Nephron (organoid): ENCODE measurements at regions not wholly inside any gene's neighbourhood (a gene's known extent, or its start where the extent isn't known, plus 50 kb on each side); places are given as distances from the start of the nearest gene placed in this dataset.

Experiments used
- H3K27ac Mint-ChIP-seq, 3 experiments: 2 replicates each; pipeline ENCODE4 v1.8.0; 2020; ENCODE audit warnings: mixed read lengths in 3 of 3, mild to moderate bottlenecking in 2 of 3, moderate library complexity in 1 of 3
- H3K27me3 Mint-ChIP-seq: 2 replicates; pipeline ENCODE4 v1.8.0; 2021; ENCODE audit warnings: low read depth, mild to moderate bottlenecking, moderate library complexity, mixed read lengths
- H3K36me3 Mint-ChIP-seq: 2 replicates; pipeline ENCODE4 v1.8.0; 2020; ENCODE audit warnings: low read depth, mixed read lengths
- H3K4me1 Mint-ChIP-seq: 2 replicates; pipeline ENCODE4 v1.8.0; 2020; ENCODE audit warnings: mixed read lengths
- H3K4me3 Mint-ChIP-seq, 3 experiments: 2 replicates each; pipeline ENCODE4 v1.8.0; 2020; ENCODE audit warnings: mild to moderate bottlenecking in 3 of 3, mixed read lengths in 3 of 3, moderate library complexity in 2 of 3
- H3K9me3 Mint-ChIP-seq: 2 replicates; pipeline ENCODE4 v1.8.0; 2020; ENCODE audit warnings: mixed read lengths
- TF ChIP-seq, protein P1 (sequence below), 3 experiments: fragments of 200-600 bp; sonication (generic); IDR thresholded peaks; one replicate each; pipeline ENCODE4 v1.5.0; 2021; ENCODE audit warnings: antibody characterized with exemption in 3 of 3; ENCODE audit not compliant: unreplicated experiment in 3 of 3

DNA sequence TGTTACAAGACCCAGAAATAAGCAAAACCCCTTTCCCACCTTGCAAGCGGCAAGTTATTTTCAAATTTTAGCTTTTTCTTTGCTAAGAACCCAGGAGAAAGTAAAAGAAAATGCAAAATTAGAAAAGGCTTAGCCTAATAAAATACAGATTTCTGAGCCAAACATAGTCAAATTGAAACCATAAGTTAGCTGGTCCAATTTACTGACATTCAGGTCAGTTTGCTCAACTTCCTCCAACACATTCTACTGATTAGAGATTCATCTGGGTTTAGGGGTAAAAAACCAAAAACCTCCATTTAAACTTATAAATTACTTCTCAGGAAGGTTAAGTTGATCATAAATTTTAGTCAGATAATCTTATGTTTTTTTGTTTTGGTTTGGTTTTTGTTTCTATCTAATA, 701.8 kb upstream of the CXADR start:
- Mint-ChIP-seq H3K27ac (no peak overlapping the region), H3K36me3 (no peaks in the 10 kb centered on the region), H3K4me1 (peaks cover 11% of the 10 kb centered on the region), H3K4me3 (no peak overlapping the region), H3K27me3 (no peaks in the 10 kb centered on the region), H3K9me3 (peaks cover 7% of the 10 kb centered on the region)
- TF ChIP-seq, protein P1, sequence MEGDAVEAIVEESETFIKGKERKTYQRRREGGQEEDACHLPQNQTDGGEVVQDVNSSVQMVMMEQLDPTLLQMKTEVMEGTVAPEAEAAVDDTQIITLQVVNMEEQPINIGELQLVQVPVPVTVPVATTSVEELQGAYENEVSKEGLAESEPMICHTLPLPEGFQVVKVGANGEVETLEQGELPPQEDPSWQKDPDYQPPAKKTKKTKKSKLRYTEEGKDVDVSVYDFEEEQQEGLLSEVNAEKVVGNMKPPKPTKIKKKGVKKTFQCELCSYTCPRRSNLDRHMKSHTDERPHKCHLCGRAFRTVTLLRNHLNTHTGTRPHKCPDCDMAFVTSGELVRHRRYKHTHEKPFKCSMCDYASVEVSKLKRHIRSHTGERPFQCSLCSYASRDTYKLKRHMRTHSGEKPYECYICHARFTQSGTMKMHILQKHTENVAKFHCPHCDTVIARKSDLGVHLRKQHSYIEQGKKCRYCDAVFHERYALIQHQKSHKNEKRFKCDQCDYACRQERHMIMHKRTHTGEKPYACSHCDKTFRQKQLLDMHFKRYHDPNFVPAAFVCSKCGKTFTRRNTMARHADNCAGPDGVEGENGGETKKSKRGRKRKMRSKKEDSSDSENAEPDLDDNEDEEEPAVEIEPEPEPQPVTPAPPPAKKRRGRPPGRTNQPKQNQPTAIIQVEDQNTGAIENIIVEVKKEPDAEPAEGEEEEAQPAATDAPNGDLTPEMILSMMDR (IDR thresholded peaks at IDR 0.05; ENCODE audit: unreplicated experiment in 3 of 3) = no peak

GRCh38 chr21:16811970-16812369, 700.9 kb upstream of the CXADR start:
- peaks cover 4% of the 10 kb centered on the region for H3K9me3 Mint-ChIP-seq
- peaks cover 11% of the 10 kb centered on the region for H3K4me1 Mint-ChIP-seq
- no peak overlapping the region for H3K27ac Mint-ChIP-seq
- H3K36me3 Mint-ChIP-seq = no peaks in the 10 kb centered on the region
- H3K27me3 Mint-ChIP-seq = no peaks in the 10 kb centered on the region
- H3K4me3 Mint-ChIP-seq = no peak overlapping the region
- TF ChIP-seq, protein P1 (IDR thresholded peaks at IDR 0.05; ENCODE audit: unreplicated experiment in 3 of 3) = no peak

DNA sequence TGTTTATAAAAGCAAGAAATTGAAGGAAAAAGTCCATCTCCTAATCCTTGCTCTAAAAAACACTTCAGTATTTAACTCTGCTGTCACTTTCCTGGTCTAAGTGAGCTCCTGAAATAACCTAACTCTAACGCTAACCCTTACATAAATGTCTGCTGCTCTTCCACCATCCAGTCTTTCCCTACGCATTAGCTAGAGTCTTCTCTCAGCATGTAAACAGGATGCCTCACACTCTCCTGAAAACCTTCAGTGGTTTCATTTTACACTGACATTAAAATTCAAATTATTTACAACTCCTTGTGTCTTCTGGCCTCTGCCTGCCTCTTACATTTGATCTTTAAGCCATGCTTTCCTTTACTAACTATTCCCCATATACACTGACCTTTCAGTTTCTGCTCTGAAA, 697.6 kb upstream of the CXADR start:
- no peaks in the 10 kb centered on the region for H3K9me3 Mint-ChIP-seq
- H3K27me3 Mint-ChIP-seq = no peaks in the 10 kb centered on the region
- no peaks in the 10 kb centered on the region for H3K36me3 Mint-ChIP-seq
- TF ChIP-seq, protein P1 (IDR thresholded peaks at IDR 0.05; ENCODE audit: unreplicated experiment in 3 of 3) = no peak
- H3K27ac Mint-ChIP-seq = peak overlapping the region; percentile 16 to 31 (median 17)
- no peak overlapping the region for H3K4me3 Mint-ChIP-seq
- peaks cover 11% of the 10 kb centered on the region for H3K4me1 Mint-ChIP-seq

GRCh38 chr21:16821588-16821987, 691.3 kb upstream of the CXADR start:
- Mint-ChIP-seq H3K4me1 (no peaks in the 10 kb centered on the region), H3K27ac (no peak overlapping the region), H3K27me3 (no peaks in the 10 kb centered on the region), H3K4me3 (no peak overlapping the region), H3K9me3 (peaks cover 4% of the 10 kb centered on the region), H3K36me3 (no peaks in the 10 kb centered on the region)
- TF ChIP-seq, protein P1 (IDR thresholded peaks at IDR 0.05; ENCODE audit: unreplicated experiment in 3 of 3) = no peak

DNA sequence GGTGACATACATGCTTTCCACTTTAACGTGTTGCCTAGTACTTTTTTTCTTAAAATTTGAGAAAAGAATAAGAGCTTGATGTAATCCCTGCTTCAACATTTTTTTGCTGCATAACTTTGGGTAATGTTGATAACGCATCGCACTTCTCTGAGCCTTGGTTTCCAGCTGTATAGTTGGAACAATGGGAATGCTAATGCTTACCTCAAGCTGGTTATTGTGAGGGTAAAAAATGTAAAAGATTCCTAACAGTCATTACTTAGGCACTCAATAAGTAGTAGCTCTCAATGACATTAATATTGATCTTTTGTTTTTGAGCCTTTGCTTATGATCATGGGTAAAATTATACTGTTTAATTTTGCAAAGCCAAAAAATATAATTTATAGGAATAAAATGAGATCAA, 683.3 kb upstream of the CXADR start:
- Mint-ChIP-seq H3K4me3 (no peak overlapping the region), H3K36me3 (no peaks in the 10 kb centered on the region), H3K27ac (no peak overlapping the region), H3K4me1 (peaks cover 10% of the 10 kb centered on the region), H3K27me3 (no peaks in the 10 kb centered on the region), H3K9me3 (peaks cover 4% of the 10 kb centered on the region)
- TF ChIP-seq, protein P1 (IDR thresholded peaks at IDR 0.05; ENCODE audit: unreplicated experiment in 3 of 3) = no peak

DNA sequence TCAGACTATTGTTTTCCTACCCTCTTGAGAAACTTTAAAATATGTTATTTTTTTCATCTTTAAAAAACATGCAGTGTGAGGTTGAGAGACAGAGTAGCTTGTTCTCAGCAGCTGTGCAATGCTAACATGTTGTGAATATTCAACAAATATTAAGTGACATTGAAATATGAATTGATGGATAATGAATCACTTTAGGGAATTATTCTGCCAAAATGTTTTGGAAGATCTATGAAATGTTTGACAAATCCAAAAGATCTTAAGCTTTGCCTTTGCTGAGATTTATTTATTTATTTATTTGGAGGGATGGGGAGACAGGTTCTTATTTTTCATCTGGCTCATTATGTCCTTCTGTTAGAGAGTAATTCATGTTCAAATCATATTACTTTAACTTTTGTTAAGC, 680.1 kb upstream of the CXADR start:
- H3K9me3 Mint-ChIP-seq = no peaks in the 10 kb centered on the region
- H3K27ac Mint-ChIP-seq = peak overlapping the region in 1 of 3 experiments; percentile 57
- no peaks in the 10 kb centered on the region for H3K36me3 Mint-ChIP-seq
- peaks cover 30% of the 10 kb centered on the region for H3K4me1 Mint-ChIP-seq
- H3K4me3 Mint-ChIP-seq = no peak overlapping the region
- TF ChIP-seq, protein P1 (IDR thresholded peaks at IDR 0.05; ENCODE audit: unreplicated experiment in 3 of 3) = no peak
- H3K27me3 Mint-ChIP-seq = no peaks in the 10 kb centered on the region
